Astrocyte of the cerebellum (primary cell): ENCODE measurements at regions not wholly inside any gene's neighbourhood (a gene's known extent, or its start where the extent isn't known, plus 50 kb on each side); places are given as distances from the start of the nearest gene placed in this dataset.

Experiments
- DNase-seq: peaks from one replicate; pipeline ENCODE4 v3.0.0-alpha.2; 2011; ENCODE audit warnings: low read depth
- H3K4me3 ChIP-seq: 2 replicates; pipeline ENCODE4 v1.5.1; 2011; ENCODE audit warnings: mild to moderate bottlenecking, low read depth, low read length, moderate library complexity
- CTCF ChIP-seq: IDR thresholded peaks from 2 replicates; pipeline ENCODE4 v1.5.1; 2012; ENCODE audit warnings: low read length, low read depth, moderate library complexity, mild to moderate bottlenecking; ENCODE audit errors: missing control alignments
- in situ Hi-C: cut with HindIII; loops from 2 replicates; pipeline ENCODE4 v1.10.0; 2017; ENCODE audit warnings: low sequenced_read_pairs

- in situ Hi-C loops = no loop called here
- no peak for TF ChIP-seq CTCF
- no peak overlapping the region for H3K4me3 ChIP-seq
- DNase-seq = no peak
Measured at GRCh38 chr9:135230817-135231520, 143.5 kb downstream of the OLFM1 start.

- in situ Hi-C loops = no loop called here
- TF ChIP-seq CTCF = no peak
- H3K4me3 ChIP-seq = no peak overlapping the region
- DNase-seq = no peak
Measured at GRCh38 chr9:135239100-135239768, 151.8 kb downstream of the OLFM1 start.

- H3K4me3 ChIP-seq = no peak overlapping the region
- no peak for DNase-seq
- no peak for TF ChIP-seq CTCF
- in situ Hi-C loops = no loop called here
Measured at GRCh38 chr9:135239769-135240141, 152.3 kb downstream of the OLFM1 start.

- TF ChIP-seq CTCF = no peak
- no peak overlapping the region for H3K4me3 ChIP-seq
- no peak for DNase-seq
- in situ Hi-C loops = no loop called here
Measured at GRCh38 chr9:135240222-135240621, 152.8 kb downstream of the OLFM1 start.

- in situ Hi-C loops = no loop called here
- DNase-seq = no peak
- no peak for TF ChIP-seq CTCF
- no peak overlapping the region for H3K4me3 ChIP-seq
Measured at GRCh38 chr9:135240871-135241311, 153.4 kb downstream of the OLFM1 start.

- H3K4me3 ChIP-seq = no peak overlapping the region
- no peak for TF ChIP-seq CTCF
- DNase-seq = no peak
- in situ Hi-C loops = no loop called here
Measured at GRCh38 chr9:135241381-135242048, 154.0 kb downstream of the OLFM1 start.
